Peyer's patch (tissue), 4 donors: ENCODE measurements at regions not wholly inside any gene's neighbourhood (a gene's known extent, or its start where the extent isn't known, plus 50 kb on each side); places are given as distances from the start of the nearest gene placed in this dataset.

ENCODE experiments used
- CTCF ChIP-seq, 6 experiments: fragments of 450-650 bp in 4 of 6; fragments of 200-600 bp in 2 of 6; sonication (generic) in 1 of 6; IDR thresholded peaks; one replicate each; pipeline ENCODE4 v1.5.1; 2017 to 2019; ENCODE audit warnings: antibody characterized with exemption in 6 of 6, mild to moderate bottlenecking in 3 of 6, moderate library complexity in 1 of 6
- POLR2A ChIP-seq, 2 donors: fragments of 450-650 bp; IDR thresholded peaks; one replicate each; pipeline ENCODE4 v1.5.1; 2017; ENCODE audit warnings: antibody characterized with exemption in 2 of 2, mild to moderate bottlenecking in 2 of 2, moderate library complexity in 2 of 2

- no peak for TF ChIP-seq CTCF (IDR thresholded peaks at IDR 0.05)
- TF ChIP-seq POLR2A (IDR thresholded peaks at IDR 0.05): no peak
Measured at GRCh38 chr2:172153757-172154156, 51.1 kb upstream of the DLX2 start.
